NCI-H524 (cell line): ENCODE measurements at regions not wholly inside any gene's neighbourhood (a gene's known extent, or its start where the extent isn't known, plus 50 kb on each side); places are given as distances from the start of the nearest gene placed in this dataset.
"Not testable (repeated sequence)": the region's sequence is repeated elsewhere in the genome, so short reads cannot be mapped to it uniquely, and the experiment has no call there.

ENCODE experiments used
- DNase-seq, 2 experiments: peaks; one replicate each; lab custom pipeline; 2025; lab: John Stamatoyannopoulos, UW

DNA sequence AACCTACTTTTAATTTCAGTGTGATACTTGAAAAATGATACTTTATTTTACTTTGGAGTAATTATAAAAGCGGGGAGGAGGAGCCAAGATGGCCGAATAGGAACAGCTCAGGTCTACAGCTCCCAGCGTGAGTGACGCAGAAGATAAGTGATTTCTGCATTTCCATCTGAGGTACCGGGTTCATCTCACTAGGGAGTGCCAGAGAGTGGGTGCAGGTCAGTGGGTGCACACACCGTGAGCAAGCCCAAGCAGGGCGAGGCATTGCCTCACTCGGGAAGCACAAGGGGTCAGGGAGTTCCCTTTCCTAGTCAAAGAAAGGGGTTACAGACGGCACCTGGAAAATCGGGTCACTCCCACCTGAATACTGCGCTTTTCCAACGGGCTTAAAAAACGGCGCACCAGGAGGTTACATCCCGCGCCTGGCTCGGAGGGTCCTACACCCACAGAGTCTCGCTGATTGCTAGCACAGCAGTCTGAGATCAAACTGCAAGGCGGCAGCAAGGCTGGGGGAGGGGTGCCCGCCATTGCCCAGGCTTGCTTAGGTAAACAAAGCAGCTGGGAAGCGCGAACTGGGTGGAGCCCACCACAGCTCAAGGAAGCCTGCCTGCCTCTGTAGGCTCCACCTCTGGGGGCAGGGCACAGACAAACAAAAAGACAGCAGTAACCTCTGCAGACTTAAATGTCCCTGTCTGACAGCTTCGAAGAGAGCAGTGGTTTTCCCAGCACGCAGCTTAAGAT is 640.3 kb downstream of the EPHA3 start:
- not testable (repeated sequence) for DNase-seq

DNA sequence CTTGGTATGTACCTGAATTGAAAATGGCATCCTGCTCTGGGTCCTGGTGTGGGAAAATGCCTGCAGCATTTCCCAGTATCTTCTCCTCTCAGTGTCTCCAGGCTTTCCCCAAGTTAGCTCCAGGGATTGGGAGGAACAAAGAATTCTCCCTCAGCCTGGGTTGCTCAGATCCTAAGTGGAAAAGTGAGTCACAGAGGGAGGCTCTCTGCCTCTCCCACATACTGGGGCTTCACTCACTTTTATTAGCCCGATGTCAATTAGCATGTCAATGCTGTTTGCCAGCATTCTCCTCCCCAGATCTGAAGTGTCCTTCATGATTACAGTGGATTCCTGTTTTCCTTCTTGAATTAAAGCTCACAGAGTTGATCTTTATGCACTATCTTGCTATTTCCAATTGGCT is 655.0 kb downstream of the EPHA3 start:
- no peak for DNase-seq

DNA sequence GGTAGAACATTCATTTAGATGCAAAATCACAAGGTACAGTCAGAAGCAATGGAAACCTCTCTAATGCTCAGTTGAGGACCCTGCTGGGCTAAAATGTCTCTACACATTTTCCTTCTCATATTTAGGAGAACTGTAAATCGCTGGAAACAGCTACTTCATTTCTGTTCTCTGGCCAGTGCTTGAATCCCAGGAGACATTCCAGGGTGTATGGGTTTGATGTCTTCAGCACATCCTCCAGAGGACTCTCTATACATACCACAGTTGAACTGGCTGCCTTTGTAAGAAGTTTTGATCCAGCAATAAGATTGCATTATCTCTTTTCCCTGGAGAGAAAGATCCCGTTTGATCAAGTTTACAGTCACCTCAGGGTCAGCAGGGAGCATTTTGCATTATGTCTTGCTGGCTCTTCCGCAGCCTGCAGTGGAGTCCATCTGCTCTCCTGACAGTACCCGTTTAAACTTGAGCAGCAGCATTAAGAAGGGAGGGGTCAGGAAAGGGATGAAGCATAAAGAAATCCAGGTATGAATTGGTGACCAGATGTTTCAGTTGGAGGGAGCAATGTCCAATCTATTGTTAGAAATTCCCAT is 676.0 kb downstream of the EPHA3 start:
- peak; percentile 12 to 37 for DNase-seq

DNA sequence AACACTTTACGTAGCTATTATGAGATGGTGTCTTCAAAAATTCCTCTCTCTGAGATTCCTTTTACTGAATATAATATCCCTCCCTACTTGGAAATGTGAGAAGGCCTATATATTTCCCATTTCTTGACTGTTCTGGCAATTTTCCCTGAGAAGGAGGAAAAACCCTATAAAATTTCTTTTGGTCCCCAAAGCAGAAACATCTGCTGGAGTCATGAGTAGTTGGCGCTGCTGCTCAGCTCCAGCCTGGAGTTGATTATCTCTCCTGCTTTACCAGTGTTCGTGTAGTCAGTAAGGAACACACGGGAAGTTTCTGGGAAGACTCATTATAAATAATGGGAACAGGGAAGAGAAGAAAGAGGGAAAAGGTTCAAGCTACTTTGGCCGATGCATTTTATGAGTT is 680.1 kb downstream of the EPHA3 start:
- no peak for DNase-seq

DNA sequence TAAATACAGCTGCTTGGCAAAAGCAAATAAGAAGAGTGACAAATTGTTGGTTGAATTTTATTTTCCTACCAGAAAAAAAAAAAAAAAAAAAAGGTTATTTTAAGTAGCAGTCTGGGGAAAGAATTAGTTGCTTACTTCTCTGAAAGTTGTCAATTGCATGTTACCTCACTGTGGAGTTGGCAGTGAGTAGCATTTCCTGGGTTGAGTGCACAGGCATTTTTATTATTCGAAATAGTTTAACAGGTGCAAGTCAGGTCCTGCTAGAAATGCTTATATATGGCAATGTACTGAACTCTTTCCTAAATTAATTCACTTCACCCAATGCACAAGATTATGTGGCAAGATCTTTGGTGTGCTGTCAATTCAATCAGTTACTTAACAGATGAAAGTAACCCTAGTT is 680.6 kb downstream of the EPHA3 start:
- no peak for DNase-seq

DNA sequence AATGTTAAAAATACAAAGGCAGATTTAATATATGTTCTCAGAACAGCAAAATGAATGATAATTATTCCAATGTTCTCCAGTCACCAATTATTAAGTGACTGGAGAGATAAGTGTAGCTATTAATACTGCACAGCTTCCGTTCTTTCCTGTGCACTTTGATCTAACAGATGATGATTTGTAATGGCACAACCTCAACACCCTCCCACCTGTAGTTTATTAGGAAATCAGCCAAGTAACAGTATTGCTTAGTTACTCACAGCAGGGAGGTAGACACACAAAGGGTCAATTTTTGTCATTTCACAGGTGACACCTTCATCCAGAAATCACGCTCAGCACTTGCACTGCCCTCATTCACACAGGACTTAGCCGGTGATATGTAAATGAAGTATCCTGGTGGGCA is 688.1 kb downstream of the EPHA3 start:
- DNase-seq, result no peak

DNA sequence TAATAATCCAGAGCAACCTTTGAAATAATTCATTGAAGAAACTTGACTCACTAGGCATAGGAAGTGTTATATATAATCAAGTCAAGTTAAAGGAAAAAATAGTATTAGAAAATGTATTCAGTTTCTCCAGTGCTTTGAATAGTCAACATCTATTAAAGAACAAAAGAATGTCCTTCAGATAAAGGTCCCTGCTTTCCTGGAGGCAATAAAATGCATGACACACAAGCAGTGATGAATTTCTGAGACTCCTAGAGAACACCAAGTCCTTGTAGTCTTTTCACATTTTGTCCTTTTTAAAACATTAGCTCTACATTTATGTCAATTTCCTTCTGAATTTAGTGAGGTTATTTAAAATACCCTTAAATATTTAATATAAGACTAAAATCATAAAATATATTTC is 695.5 kb downstream of the EPHA3 start:
- DNase-seq, result no peak

DNA sequence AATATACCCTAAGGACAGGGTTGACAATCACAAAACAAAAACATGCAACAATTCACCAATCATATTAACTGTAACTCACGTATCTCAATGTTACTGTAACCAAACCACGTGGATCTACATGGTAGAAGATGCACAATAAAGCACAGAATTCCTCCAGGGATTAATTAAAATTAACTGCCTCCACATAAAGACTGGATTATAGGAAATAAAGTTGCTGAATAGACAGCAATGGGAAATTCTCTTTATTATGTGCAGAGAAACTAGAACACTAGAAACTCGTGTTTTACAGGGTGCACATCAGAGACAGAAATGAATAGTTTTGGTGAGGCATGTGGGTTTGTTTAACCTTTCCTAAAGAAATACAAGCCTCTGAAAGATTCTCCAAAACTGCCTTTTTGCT is 696.3 kb downstream of the EPHA3 start:
- no peak for DNase-seq

DNA sequence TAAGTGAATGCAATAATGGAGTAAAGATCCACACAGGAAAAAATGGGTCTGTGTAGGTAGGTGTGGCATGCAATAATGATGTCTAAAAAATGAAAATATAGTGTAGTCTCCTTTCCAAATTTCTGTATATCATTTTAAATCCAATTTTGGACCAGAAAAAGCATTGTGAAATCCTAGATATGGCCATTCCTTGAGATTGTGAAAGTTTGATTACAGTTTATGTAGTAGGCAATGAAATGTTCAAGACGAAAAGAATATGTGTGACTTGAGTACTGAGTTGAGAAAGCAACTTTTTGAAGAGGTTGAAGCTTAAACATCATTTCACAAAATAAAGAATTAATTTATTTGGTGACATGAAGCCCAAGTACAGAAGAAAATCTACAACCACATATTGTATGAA is 698.7 kb downstream of the EPHA3 start:
- no peak for DNase-seq

DNA sequence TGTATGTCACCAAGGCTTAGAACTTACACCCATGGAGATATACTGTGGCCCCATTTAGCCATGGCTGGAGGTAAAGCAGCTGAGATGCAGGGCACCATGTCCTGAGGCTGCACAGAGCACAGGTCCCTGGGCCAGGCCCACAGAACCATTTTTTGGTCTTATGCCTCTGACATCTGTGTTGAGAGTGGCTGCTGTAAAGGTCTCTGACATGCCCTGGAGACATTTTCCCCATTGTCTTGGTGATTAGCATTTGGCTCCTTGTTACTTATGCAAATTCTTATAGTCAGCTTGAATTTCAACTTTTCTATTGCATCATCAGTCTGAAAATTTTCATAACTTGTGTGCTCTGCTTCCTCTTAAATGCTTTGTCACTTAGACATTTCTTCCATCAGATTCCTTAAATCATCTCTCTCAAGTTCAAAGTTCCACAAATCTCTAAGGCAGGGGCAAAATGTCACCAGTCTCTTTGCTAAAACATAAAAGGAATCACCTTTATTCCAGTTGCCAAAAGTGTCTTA is 701.3 kb downstream of the EPHA3 start:
- no peak for DNase-seq

DNA sequence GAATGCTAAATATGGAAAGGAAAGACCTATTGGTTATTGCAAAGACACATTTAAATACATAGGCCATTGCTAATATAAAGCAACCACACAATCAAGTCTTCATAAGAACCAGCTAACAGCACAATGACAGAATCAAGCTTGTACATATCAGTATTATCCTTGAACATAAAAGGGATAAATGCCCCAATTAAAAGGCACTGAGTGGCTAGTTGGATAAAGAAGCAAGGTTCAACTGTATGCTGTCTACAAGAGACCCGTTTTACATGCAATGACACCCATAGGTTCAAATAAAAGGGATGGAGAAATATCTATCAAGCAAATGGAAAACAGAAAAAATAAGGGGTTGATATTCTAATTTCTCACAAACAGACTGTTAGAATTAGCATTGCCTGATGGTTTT is 706.1 kb downstream of the EPHA3 start:
- no peak for DNase-seq

DNA sequence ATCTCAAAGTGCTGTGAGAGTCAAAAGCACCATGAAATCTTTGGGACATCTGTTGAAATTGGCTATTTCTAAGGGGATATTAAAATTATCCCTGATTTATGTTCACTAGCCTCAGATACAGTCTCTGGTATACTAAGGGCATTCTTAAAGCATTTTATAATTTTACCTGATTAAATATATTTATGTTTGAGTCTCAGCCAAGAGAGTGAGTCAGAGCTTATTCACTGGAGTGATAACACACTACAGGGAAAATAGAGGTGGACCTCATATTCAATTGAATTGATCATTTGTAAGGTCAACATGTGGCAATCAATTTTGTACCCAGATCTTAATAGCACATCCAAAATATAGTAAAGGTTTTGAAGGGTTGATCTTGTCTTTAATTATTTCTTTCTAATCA is 733.6 kb downstream of the EPHA3 start:
- DNase-seq, result no peak

DNA sequence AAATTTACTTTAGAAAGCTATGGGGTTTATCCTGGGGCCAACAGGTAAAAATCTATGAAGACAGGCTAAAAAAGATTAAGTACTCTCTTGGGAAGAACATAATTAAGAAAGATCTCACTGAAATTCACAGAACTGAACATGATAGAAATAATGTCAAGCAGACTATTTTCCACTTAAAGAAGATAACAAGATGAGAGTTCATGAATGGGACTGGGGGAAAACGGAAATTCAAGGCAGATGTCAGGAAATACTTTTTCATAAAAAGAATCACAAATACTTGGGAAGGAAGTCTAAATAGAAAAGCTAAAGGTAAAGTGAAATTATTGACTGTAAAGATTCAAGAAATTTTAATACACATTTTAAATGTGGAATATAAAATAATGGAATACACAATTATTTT is 737.6 kb downstream of the EPHA3 start:
- no peak for DNase-seq

DNA sequence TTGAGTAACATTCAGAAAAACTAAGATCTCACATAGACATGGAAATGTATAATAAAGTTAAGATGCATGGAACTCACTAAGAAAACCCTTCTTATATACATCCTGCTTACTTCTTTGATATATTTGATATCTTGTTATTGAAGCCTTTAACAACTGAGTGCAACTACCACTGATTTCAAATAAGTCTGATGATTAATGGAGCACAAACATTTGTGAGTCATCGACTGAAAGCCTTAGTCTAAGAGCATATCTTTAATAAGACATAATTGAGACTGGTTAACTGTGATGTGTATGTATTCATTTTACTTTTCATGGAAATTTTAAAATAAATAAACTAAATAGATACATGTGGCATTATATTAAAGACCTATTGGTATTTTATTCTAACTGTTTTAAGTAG is 740.5 kb downstream of the EPHA3 start:
- DNase-seq, result no peak

DNA sequence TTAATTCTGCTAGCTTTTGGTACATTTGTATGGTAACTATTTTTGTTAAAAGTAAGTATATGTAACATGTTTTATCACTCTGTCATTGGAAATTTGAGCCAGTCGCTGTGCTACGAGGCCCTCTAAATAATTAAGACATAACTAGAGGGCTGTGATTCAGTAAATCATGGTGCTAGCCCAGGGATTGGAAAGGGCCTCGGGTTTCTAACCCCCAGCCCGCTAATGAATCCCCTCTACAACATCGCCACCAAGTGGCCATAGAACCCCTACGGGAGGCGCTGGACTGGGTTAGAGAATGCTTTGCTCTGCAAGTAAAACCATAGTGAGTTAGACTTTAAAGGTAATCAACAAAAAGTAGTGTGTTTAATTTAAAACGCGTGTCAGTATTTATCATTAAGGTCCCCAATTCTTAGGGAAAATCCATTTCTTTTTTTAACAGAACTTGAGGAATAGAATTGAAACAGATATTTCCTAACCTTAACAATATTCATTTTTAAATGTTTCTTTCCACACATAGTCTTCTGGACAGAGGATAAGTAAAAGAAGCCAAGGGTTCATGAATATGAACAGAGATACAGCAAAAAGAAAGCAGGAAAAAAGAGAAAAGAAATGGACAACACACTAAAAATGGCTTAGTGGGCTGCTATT is 744.7 kb downstream of the EPHA3 start:
- DNase-seq, result peak; percentile 53 to 75

DNA sequence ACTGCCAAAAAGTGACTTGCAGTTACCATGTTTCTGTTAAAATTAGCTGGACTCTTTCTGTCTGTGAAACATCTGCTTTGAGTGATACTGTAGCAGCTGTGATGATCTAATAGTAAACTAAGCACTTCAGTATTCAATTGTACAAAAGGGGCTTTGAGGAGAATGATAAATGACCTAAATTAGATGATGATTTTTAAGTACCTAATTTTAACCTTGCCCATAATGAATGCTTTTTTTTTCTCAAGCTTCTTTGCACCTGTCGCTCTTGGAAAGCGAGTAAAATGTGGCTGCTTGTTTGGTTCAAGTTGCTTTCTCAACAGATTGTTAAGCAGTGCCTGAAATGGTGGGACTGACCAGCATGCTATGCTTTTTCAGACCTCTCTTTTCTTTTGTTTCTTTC is 752.3 kb downstream of the EPHA3 start:
- DNase-seq, result peak; percentile 76 to 94

DNA sequence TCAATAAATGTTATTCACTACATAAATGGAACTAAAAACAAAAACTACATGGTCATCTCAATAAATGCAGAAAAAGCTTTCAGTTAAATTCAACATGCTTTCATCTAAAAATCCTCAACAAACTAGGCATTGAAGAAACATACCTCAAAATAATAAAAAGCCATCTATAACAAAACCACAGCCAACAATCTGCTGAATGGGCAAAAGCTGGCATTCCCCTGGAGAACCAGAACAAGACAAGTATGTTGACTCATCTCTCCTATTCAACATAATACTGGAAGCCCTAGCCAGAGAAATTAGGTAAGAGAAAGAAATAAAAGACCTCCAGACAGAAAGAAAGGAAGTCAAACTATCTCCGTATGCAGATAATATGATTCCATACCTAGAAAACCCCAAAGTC is 759.9 kb downstream of the EPHA3 start:
- DNase-seq, result no peak

DNA sequence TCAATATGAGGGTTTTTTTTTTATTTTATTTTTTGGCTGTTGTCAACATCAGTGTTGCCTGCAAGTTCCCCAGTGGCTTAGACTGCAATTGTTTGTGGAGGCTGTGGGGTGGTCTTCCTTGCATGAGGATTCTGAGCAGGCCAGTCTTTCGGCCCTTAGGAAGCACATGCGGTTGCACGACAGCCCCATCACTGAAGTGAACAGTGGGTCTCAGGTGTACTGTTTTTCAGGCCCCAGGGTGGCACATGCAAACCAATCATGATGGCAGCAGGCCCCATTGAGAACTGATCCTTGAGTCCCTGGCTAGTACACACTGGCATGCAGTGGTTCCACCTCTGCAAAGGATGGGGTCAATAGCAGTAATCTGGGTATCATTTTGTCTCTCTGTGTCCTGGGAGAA is 768.7 kb downstream of the EPHA3 start:
- no peak for DNase-seq

DNA sequence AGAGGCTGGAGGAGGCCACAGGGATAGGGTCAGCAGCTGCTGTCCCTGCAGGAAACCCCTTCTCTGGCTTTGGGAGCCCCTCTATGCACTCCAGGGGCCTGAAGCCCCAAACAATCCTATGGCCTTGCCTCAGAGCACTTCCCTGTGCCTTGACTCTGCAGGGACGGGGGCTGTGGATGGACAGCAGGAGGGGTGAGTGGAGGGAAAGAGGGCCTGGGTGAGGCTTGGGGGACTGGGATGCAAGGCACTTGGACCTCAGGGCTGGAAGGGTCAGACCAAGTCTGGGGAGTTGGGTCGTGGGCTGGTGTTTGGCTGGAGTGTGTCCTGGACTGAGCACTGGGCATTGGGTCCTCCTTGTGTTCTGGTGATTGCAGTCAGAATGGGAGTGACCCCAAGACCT is 769.8 kb downstream of the EPHA3 start:
- no peak for DNase-seq

DNA sequence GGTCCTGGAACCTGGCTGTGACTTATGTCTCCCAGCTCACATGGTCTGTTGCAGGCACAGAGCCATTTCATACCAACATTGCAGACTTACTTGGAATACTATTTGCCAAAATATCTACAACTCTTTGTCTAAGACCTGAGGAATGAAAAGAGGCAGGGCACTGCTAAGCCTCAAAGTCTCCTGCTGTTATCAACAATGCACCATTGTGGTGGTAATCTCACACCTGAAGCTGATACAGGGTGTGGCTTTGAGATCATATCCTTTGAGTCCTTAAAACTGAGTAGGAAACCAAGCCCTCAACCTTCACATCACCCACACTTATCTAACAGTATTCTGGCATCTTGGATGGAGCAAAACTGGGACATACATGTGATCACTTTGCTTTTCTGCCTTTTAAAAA is 782.0 kb downstream of the EPHA3 start:
- DNase-seq, result no peak

DNA sequence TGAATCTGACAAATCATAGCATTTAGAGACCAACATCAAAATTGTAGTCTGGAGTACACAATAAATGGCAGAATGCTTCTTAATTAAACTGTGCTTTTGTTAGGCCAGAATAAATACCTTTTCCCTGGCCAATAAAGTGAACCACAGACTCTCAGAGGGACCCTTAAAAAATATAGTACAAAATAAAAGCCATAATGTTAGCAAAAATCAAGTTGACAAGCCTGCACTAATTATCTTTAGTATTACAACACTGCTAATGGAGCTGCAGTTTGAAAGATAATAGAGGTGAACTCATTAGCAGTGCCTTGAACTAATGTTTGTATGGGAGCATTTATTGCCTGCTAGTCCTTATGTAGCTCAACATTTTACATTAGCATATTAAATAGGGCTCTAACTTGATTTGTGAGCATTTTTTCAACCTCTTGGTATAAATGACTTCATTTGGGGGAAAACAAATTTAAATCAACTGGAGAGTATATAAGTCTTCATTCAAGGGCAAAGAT is 801.3 kb downstream of the EPHA3 start:
- no peak for DNase-seq

DNA sequence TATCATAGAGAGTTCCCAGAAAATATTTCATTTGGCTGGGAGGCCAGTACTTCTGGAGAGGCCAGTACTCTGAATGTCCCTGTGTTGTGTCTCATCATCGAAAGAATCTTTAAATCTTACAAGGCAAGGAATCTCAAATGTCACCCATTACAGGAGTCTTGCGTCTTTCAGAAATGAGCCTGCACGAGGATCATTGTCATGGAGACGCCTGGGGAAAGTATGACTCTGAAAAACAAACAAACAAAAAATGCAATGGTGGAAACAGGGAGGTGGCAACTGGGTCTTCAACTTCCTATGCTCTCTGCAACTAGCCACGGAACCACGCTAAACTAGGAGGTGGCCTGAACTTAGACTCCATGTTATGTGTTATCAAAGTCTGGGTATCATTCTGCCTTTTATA is 804.6 kb downstream of the EPHA3 start:
- DNase-seq, result no peak

DNA sequence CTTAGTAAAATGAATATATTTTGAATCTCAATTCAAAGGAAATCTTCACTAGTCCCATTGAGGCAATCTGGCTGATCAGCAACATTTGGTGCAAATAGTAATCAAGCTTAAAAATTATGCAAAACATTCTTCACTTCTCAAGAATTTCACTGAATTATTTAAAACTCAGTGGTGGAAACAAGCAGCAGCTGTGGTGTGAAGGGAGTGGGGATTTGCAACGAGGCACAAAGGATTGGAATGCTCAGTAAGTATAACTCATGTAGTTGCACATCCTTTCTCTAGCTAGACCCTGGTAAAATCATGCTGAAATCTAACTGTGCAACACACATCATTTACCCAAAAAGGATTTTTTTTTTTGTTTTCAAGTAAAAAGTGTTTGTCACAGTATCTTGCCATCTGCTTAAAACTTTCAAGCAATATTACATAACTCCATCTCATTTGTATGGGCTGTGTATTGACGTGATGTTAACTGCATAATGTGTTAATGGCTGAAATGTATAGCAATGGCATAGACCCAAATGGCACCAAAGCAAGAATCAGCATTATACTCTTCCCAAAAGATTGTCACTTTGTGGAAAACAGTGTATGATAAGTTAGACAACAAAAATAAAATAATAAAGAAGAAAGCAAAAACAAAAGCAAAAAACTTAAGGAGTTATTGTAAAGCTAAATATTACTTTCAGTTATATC is 816.6 kb downstream of the EPHA3 start:
- no peak for DNase-seq
